IPS DF 6.9 (cell line): ENCODE measurements at regions not wholly inside any gene's neighbourhood (a gene's known extent, or its start where the extent isn't known, plus 50 kb on each side); places are given as distances from the start of the nearest gene placed in this dataset.

Experiments used
- DNase-seq: peaks from one replicate; pipeline ENCODE4 v3.0.0-alpha.2; 2013; ENCODE audit warnings: low read depth, low spot score
- H3K27ac ChIP-seq: one replicate; pipeline ENCODE4 v1.5.1; 2013; ENCODE audit warnings: low read length, control low read depth
- H3K27me3 ChIP-seq: 2 replicates; pipeline ENCODE4 v1.6.1; 2013; ENCODE audit warnings: mild to moderate bottlenecking, low read length; ENCODE audit not compliant: control insufficient read depth, insufficient read depth
- H3K36me3 ChIP-seq: 2 replicates; pipeline ENCODE4 v1.6.1; 2013; ENCODE audit warnings: low read length; ENCODE audit not compliant: control insufficient read depth, insufficient read depth
- H3K4me1 ChIP-seq: 2 replicates; pipeline ENCODE4 v1.6.1; 2013; ENCODE audit warnings: low read length; ENCODE audit not compliant: control insufficient read depth, insufficient read depth
- H3K4me3 ChIP-seq: 2 replicates; pipeline ENCODE4 v1.5.1; 2013; ENCODE audit warnings: mild to moderate bottlenecking, low read length
- H3K9me3 ChIP-seq: 2 replicates; pipeline ENCODE4 v1.6.1; 2013; ENCODE audit warnings: low read length, inconsistent platforms; ENCODE audit not compliant: control insufficient read depth, insufficient read depth
- WGBS: extraction: QIAGEN DNeasy Blood & Tissue Kit; methylation state at CpG from one replicate; pipeline ENCODE4 v1.1.7; 2013; ENCODE audit warnings: mixed read lengths, missing lambda C conversion rate; ENCODE audit not compliant: insufficient read length, insufficient coverage; 5-methylcytosine and 5-hydroxymethylcytosine counted together

GRCh38 chr15:91782221-91782620 is 71.3 kb upstream of the SLCO3A1 start:
- H3K9me3 ChIP-seq = no peaks in the 10 kb centered on the region
- no peak for DNase-seq
- H3K4me1 ChIP-seq = no peaks in the 10 kb centered on the region
- no peak overlapping the region for H3K27ac ChIP-seq
- H3K36me3 ChIP-seq = no peaks in the 10 kb centered on the region
- H3K27me3 ChIP-seq = no peaks in the 10 kb centered on the region
- no peak overlapping the region for H3K4me3 ChIP-seq
- WGBS = no CpG with 5 or more reads among the region's 6 CpGs

- no peaks in the 10 kb centered on the region for H3K27me3 ChIP-seq
- WGBS = no CpG with 5 or more reads among the region's 3 CpGs
These were observed 70.5 kb upstream of the SLCO3A1 start for GRCh38 chr15:91783008-91783407.

GRCh38 chr15:91783451-91783850 is 70.1 kb upstream of the SLCO3A1 start:
- H3K27ac ChIP-seq = no peak overlapping the region
- H3K4me1 ChIP-seq = no peaks in the 10 kb centered on the region
- DNase-seq = no peak
- H3K9me3 ChIP-seq = no peaks in the 10 kb centered on the region
- no peaks in the 10 kb centered on the region for H3K36me3 ChIP-seq
- no peaks in the 10 kb centered on the region for H3K27me3 ChIP-seq
- H3K4me3 ChIP-seq = no peak overlapping the region

More at GRCh38 chr15:91783008-91783407, 70.5 kb upstream of the SLCO3A1 start:
- no peaks in the 10 kb centered on the region for H3K4me1 ChIP-seq
- no peak overlapping the region for H3K27ac ChIP-seq
- no peaks in the 10 kb centered on the region for H3K36me3 ChIP-seq
- no peak overlapping the region for H3K4me3 ChIP-seq
- no peak for DNase-seq
- H3K9me3 ChIP-seq = no peaks in the 10 kb centered on the region

- no peaks in the 10 kb centered on the region for H3K4me1 ChIP-seq
- WGBS = no CpG with 5 or more reads among the region's 4 CpGs
- no peak for DNase-seq
- no peak overlapping the region for H3K4me3 ChIP-seq
- H3K9me3 ChIP-seq = no peaks in the 10 kb centered on the region
- H3K27ac ChIP-seq = no peak overlapping the region
- H3K27me3 ChIP-seq = no peaks in the 10 kb centered on the region
- no peaks in the 10 kb centered on the region for H3K36me3 ChIP-seq
These were observed 68.4 kb upstream of the SLCO3A1 start for GRCh38 chr15:91784973-91785709.

DNA sequence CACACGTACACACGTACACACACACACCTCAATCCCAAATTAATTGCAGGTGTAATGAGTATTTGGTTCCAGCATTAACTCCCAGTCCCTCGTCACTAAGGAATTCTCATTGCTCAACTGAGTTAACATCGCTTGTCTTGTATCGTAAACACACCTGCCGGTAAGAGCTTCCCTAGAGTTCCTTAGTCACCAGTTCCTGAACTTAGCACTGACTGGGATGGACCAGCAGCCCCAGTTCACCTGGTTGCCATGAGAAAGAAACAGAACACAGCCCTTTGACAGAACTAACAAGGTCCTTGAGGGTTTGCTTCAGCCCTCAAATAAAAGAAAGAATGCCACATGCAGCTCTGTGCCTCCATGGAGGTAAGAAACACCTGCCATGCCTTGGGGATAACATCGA is 66.3 kb upstream of the SLCO3A1 start:
- no peaks in the 10 kb centered on the region for H3K4me1 ChIP-seq
- WGBS = 100% methylated on average over 2 of the region's 7 CpGs
- no peaks in the 10 kb centered on the region for H3K9me3 ChIP-seq
- H3K27me3 ChIP-seq = no peaks in the 10 kb centered on the region
- no peak overlapping the region for H3K27ac ChIP-seq
- DNase-seq = no peak
- H3K36me3 ChIP-seq = no peaks in the 10 kb centered on the region
- no peak overlapping the region for H3K4me3 ChIP-seq

DNA sequence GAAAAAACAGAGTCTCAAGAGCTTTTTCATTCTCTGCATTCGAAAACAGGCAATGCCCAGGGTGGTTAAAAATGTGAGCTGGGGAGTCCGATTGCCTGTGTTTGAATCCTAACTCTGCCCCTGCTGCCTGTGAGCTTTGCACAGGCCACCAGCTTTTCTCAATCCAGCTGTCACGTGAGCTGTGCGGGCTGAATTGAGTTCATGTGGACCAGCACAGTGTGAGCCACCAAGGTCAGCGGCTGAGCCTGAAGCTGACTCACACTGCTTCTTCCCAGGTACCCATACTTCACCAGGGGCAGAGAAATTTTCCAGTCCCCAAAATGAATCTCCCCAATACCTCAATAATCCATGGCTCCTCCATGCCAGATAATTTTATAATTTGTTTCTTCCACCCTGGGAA is 64.4 kb upstream of the SLCO3A1 start:
- no peak for DNase-seq
- Histone ChIP-seq H3K4me3 (no peak overlapping the region), H3K27ac (no peak overlapping the region), H3K27me3 (no peaks in the 10 kb centered on the region), H3K9me3 (no peaks in the 10 kb centered on the region), H3K36me3 (no peaks in the 10 kb centered on the region), H3K4me1 (no peaks in the 10 kb centered on the region)
- no CpG with 5 or more reads among the region's 5 CpGs for WGBS

DNA sequence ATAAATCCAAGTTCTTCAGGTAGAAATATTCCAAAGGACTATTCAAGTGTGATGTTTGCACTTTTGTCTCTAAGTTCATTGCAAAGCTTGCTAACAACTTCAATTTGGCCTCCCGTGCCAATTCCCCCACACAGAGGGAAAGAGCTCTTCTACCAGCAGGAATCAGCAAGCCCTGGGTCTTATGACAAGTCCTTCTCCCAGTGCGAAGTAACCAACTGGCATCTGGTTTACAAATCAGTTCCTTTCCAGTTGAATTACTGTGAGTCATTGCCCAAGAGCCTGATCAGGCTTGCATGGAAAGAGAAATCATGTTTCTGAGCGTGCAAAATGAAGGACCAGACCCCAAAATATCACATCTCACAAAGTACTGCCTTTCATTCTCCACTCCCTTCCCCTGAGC is 62.7 kb upstream of the SLCO3A1 start:
- H3K36me3 ChIP-seq = no peaks in the 10 kb centered on the region
- no peaks in the 10 kb centered on the region for H3K27me3 ChIP-seq
- no peak for DNase-seq
- H3K27ac ChIP-seq = no peak overlapping the region
- no CpG with 5 or more reads among the region's 3 CpGs for WGBS
- H3K9me3 ChIP-seq = no peaks in the 10 kb centered on the region
- H3K4me1 ChIP-seq = no peaks in the 10 kb centered on the region
- H3K4me3 ChIP-seq = no peak overlapping the region

DNA sequence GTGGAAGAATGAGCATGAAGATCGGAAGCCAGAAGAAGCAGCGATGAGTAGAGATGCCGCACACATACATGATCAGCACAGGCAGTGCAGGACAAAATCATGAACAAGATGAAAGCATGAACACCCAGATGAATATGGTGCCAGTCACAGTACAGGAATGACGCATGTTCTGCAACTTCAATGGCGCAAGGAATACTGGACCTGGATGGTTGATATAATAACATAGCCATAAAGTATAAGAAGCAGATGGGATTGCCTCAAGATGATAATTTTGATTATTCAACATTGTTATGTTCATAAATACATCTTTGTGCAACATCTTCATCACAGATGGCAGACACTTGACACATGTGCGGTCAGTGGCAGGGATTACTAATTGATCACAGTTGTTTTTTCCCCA is 59.7 kb upstream of the SLCO3A1 start:
- no peak overlapping the region for H3K4me3 ChIP-seq
- no CpG with 5 or more reads among the region's 6 CpGs for WGBS

GRCh38 chr15:91795235-91795634 is 58.3 kb upstream of the SLCO3A1 start:
- H3K27ac ChIP-seq = no peak overlapping the region
- no peaks in the 10 kb centered on the region for H3K27me3 ChIP-seq
- H3K9me3 ChIP-seq = no peaks in the 10 kb centered on the region
- no peaks in the 10 kb centered on the region for H3K4me1 ChIP-seq
- no peaks in the 10 kb centered on the region for H3K36me3 ChIP-seq
- no peak overlapping the region for H3K4me3 ChIP-seq
- DNase-seq = no peak
- WGBS = no CpG with 5 or more reads among the region's 1 CpG

More for the DNA sequence above, 59.7 kb upstream of the SLCO3A1 start:
- H3K9me3 ChIP-seq = no peaks in the 10 kb centered on the region
- no peak overlapping the region for H3K27ac ChIP-seq
- no peaks in the 10 kb centered on the region for H3K36me3 ChIP-seq
- no peaks in the 10 kb centered on the region for H3K27me3 ChIP-seq
- DNase-seq = no peak
- H3K4me1 ChIP-seq = no peaks in the 10 kb centered on the region

DNA sequence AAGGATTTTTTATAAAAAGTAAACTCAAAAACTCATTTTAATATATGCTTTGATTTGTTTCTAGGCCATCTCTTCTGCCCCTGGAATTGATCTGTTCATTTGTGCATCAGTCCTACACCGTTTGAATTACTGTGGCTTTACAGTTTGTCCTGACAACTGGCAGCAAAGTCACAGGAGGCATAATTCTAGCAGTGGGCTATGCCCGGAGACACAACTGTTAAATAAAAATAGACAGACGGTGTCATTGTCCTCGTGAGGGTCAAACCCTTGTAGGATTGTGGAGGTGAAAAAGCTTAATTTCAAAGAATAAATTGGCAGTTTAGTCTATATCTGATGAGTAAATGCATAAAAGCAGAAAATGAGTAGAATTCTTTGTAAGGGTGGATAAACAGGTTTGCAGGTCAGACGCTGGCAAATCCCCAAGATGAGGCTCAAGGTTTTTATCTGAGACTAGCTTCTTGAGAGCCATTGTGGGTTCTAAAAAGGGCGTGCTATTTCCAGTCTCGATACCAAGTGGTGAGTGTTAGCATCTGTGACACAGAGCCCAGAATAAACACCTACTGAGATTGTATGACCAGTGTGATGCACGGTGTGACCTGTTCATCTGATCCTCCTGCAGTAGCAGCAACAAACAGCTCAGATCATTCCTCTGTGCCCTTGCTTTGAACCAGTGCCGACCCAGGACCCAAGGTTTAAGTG is 51.5 kb upstream of the SLCO3A1 start:
- DNase-seq = no peak
- H3K36me3 ChIP-seq = no peaks in the 10 kb centered on the region
- H3K27me3 ChIP-seq = no peaks in the 10 kb centered on the region
- WGBS = no CpG with 5 or more reads among the region's 9 CpGs
- H3K27ac ChIP-seq = no peak overlapping the region
- H3K4me1 ChIP-seq = no peaks in the 10 kb centered on the region
- no peaks in the 10 kb centered on the region for H3K9me3 ChIP-seq
- no peak overlapping the region for H3K4me3 ChIP-seq

GRCh38 chr15:91803260-91803659 is 50.2 kb upstream of the SLCO3A1 start:
- no peaks in the 10 kb centered on the region for H3K36me3 ChIP-seq
- H3K4me3 ChIP-seq = no peak overlapping the region
- WGBS = no CpG with 5 or more reads among the region's 6 CpGs
- no peaks in the 10 kb centered on the region for H3K27me3 ChIP-seq
- no peaks in the 10 kb centered on the region for H3K4me1 ChIP-seq
- DNase-seq = no peak
- H3K27ac ChIP-seq = no peak overlapping the region
- no peaks in the 10 kb centered on the region for H3K9me3 ChIP-seq
